H1 (cell line): ENCODE measurements at regions not wholly inside any gene's neighbourhood (a gene's known extent, or its start where the extent isn't known, plus 50 kb on each side); places are given as distances from the start of the nearest gene placed in this dataset.
A peak's percentile ranks its signal among the peaks of the same experiment; 100 is the strongest.

Source experiments
- CTCF ChIA-PET: fragments of 300-600 bp; sonication (Branson Sonifier 250); formaldehyde crosslinking; loops from one replicate; lab custom pipeline; 2021; ENCODE audit not compliant: partially characterized antibody; lab: Charles Lee
- POLR2A ChIA-PET: fragments of 300-600 bp; sonication (Branson Sonifier 250); formaldehyde crosslinking; loops from one replicate; lab custom pipeline; 2021; ENCODE audit warnings: inconsistent platforms; ENCODE audit not compliant: partially characterized antibody; lab: Charles Lee
- DNase-seq, 2 experiments: peaks; one replicate each; pipeline versions ENCODE4 v3.0.0 to v3.0.0-alpha.2; 2010 to 2022; ENCODE audit warnings: low spot score in 2 of 2, low read depth in 1 of 2, mixed read lengths in 1 of 2
- FAIRE-seq: peaks from 2 replicates; lab custom pipeline; 2011; peaks lifted over from hg19 to GRCh38; lab: Jason Lieb, UNC
- H2AFZ ChIP-seq: 2 replicates; pipeline ENCODE4 v1.8.1; 2012; ENCODE audit warnings: low read length, inconsistent platforms
- H2AK5ac ChIP-seq: 2 replicates; pipeline ENCODE4 v1.6.1; 2013; ENCODE audit warnings: low read depth, low read length
- H2BK120ac ChIP-seq: replicated peaks from 2 replicates; pipeline ENCODE3; 2013; ENCODE audit warnings: low read depth, low read length, inconsistent platforms
- H2BK12ac ChIP-seq: 2 replicates; pipeline ENCODE4 v1.6.1; 2013; ENCODE audit warnings: low read depth, low read length
- H2BK15ac ChIP-seq: 2 replicates; pipeline ENCODE4 v1.6.1; 2013; ENCODE audit warnings: low read length
- H2BK20ac ChIP-seq: 2 replicates; pipeline ENCODE4 v1.6.1; 2013; ENCODE audit warnings: low read length
- H2BK5ac ChIP-seq: 2 replicates; pipeline ENCODE4 v1.6.1; 2013; ENCODE audit warnings: low read depth, low read length
- H3K14ac ChIP-seq: 2 replicates; pipeline ENCODE4 v1.6.1; 2013; ENCODE audit warnings: inconsistent platforms; ENCODE audit not compliant: insufficient read length
- H3K18ac ChIP-seq: 2 replicates; pipeline ENCODE4 v1.6.1; 2013; ENCODE audit warnings: low read length; ENCODE audit errors: extremely low read depth
- H3K23ac ChIP-seq: 2 replicates; pipeline ENCODE4 v1.6.1; 2013; ENCODE audit warnings: inconsistent platforms; ENCODE audit not compliant: insufficient read length
- H3K23me2 ChIP-seq: 2 replicates; pipeline ENCODE4 v1.6.1; 2013; ENCODE audit warnings: low read depth, low read length
- H3K27ac ChIP-seq: 2 replicates; pipeline ENCODE4 v1.6.1; 2011; ENCODE audit warnings: low read depth, low read length, inconsistent platforms
- H3K27me3 ChIP-seq, 4 experiments: replicated peaks in 1 of 4; 1 replicate in 1 of 4; 2 replicates in 3 of 4; pipeline versions ENCODE4 v1.6.1 to v1.8.1; 2011 to 2013; ENCODE audit warnings: low read length in 3 of 4, mild to moderate bottlenecking in 3 of 4, inconsistent platforms in 2 of 4, mixed read lengths in 2 of 4, moderate library complexity in 1 of 4; ENCODE audit not compliant: control insufficient read depth in 3 of 4, insufficient read depth in 3 of 4; ENCODE audit errors: extremely low read depth in 1 of 4
- H3K36me3 ChIP-seq, 4 experiments: 2 replicates each; pipeline versions ENCODE4 v1.6.1 to v1.8.1; 2011 to 2013; ENCODE audit warnings: mild to moderate bottlenecking in 4 of 4, low read length in 3 of 4, moderate library complexity in 2 of 4, control low read depth in 1 of 4, inconsistent platforms in 1 of 4; ENCODE audit not compliant: insufficient read depth in 4 of 4, control insufficient read depth in 2 of 4
- H3K4ac ChIP-seq: replicated peaks from 2 replicates; pipeline ENCODE3; 2013; ENCODE audit warnings: low read length, low read depth, mixed read lengths, inconsistent platforms; ENCODE audit not compliant: insufficient read length
- H3K4me1 ChIP-seq, 4 experiments: replicated peaks in 1 of 4; 1 replicate in 1 of 4; 2 replicates in 3 of 4; pipeline versions ENCODE4 v1.6.1 to v1.8.1; 2011 to 2013; ENCODE audit warnings: low read length in 3 of 4, inconsistent platforms in 2 of 4, mixed read lengths in 1 of 4; ENCODE audit not compliant: insufficient read depth in 4 of 4, control insufficient read depth in 3 of 4
- H3K4me2 ChIP-seq, 2 experiments: 2 replicates each; pipeline versions ENCODE4 v1.6.1 to v1.8.1; 2011 to 2013; ENCODE audit warnings: low read depth in 2 of 2, low read length in 2 of 2, control low read depth in 1 of 2, inconsistent platforms in 1 of 2, mild to moderate bottlenecking in 1 of 2; ENCODE audit not compliant: insufficient read depth in 1 of 2
- H3K4me3 ChIP-seq, 4 experiments: fragments of 200-600, 300-600 bp in 1 of 4; sonication (generic), shearing (Covaris generic), sonication (Bioruptor Twin) in 1 of 4; 2 replicates each; pipeline versions ENCODE4 v1.5.1 to v1.8.1; 2011 to 2016; ENCODE audit warnings: low read length in 4 of 4, low read depth in 3 of 4, control low read depth in 2 of 4, inconsistent platforms in 2 of 4, mild to moderate bottlenecking in 2 of 4, mixed read lengths in 1 of 4, moderate library complexity in 1 of 4; ENCODE audit not compliant: insufficient read depth in 2 of 4; ENCODE audit errors: extremely low read depth in 1 of 4
- H3K56ac ChIP-seq: replicated peaks from 2 replicates; pipeline ENCODE3; 2013; ENCODE audit warnings: low read depth, mild to moderate bottlenecking, mixed read lengths, low read length, inconsistent platforms; ENCODE audit not compliant: insufficient read length
- H3K79me1 ChIP-seq: 2 replicates; pipeline ENCODE4 v1.6.1; 2013; ENCODE audit warnings: low read depth, low read length, control low read depth
- H3K79me2 ChIP-seq, 2 experiments: 2 replicates each; pipeline versions ENCODE4 v1.6.1 to v1.8.1; 2012 to 2013; ENCODE audit warnings: low read length in 2 of 2, mild to moderate bottlenecking in 2 of 2, inconsistent platforms in 1 of 2; ENCODE audit not compliant: insufficient read depth in 2 of 2, control insufficient read depth in 1 of 2
- H3K9ac ChIP-seq, 4 experiments: replicated peaks in 1 of 4; 1 replicate in 1 of 4; 2 replicates in 3 of 4; pipeline versions ENCODE4 v1.6.1 to v1.8.1; 2011 to 2013; ENCODE audit warnings: low read depth in 3 of 4, low read length in 3 of 4, control low read depth in 2 of 4, mild to moderate bottlenecking in 2 of 4, moderate library complexity in 2 of 4, inconsistent platforms in 1 of 4; ENCODE audit errors: extremely low read depth in 1 of 4
- H3K9me3 ChIP-seq, 2 experiments: 2 replicates each; pipeline versions ENCODE4 v1.6.1 to v1.8.1; 2012 to 2013; ENCODE audit warnings: mild to moderate bottlenecking in 2 of 2, moderate library complexity in 2 of 2, control low read depth in 1 of 2, inconsistent platforms in 1 of 2, low read depth in 1 of 2, low read length in 1 of 2, mixed read lengths in 1 of 2; ENCODE audit not compliant: insufficient read depth in 2 of 2
- H4K20me1 ChIP-seq, 2 experiments: replicated peaks in 1 of 2; 2 replicates each; pipeline versions ENCODE3 to v1.8.1; 2011 to 2013; ENCODE audit warnings: inconsistent platforms in 2 of 2, low read length in 2 of 2, mild to moderate bottlenecking in 1 of 2; ENCODE audit not compliant: insufficient read depth in 2 of 2, control insufficient read depth in 1 of 2
- H4K5ac ChIP-seq: 2 replicates; pipeline ENCODE4 v1.6.1; 2013; ENCODE audit warnings: low read length, low read depth, mixed read lengths, inconsistent platforms; ENCODE audit not compliant: insufficient read length
- H4K8ac ChIP-seq: 2 replicates; pipeline ENCODE4 v1.8.0; 2013; ENCODE audit warnings: mild to moderate bottlenecking, moderate library complexity, low read length, inconsistent platforms; ENCODE audit not compliant: insufficient read depth; ENCODE audit errors: extremely low read depth
- H4K91ac ChIP-seq: replicated peaks from 2 replicates; pipeline ENCODE3; 2013; ENCODE audit warnings: low read length, mixed read lengths, inconsistent platforms; ENCODE audit not compliant: insufficient read length
- RAD21 ChIP-seq, 2 experiments: IDR thresholded peaks in 1 of 2; conservative IDR thresholded peaks in 1 of 2; 2 replicates each; pipeline ENCODE4 v1.6.1; 2011; ENCODE audit warnings: low read depth in 2 of 2, low read length in 2 of 2, improper control_type of control experiment in 1 of 2, inconsistent platforms in 1 of 2, mild to moderate bottlenecking in 1 of 2, moderate library complexity in 1 of 2
- SIRT6 ChIP-seq: IDR thresholded peaks from one replicate; pipeline ENCODE4 v1.7.1; 2012; ENCODE audit warnings: low read length, inconsistent platforms
- ZNF274 ChIP-seq: IDR thresholded peaks from 2 replicates; pipeline ENCODE4 v1.7.0; 2012; ENCODE audit warnings: low read length, borderline replicate concordance; ENCODE audit errors: extremely low read depth

- H3K79me1 ChIP-seq: no peaks in the 10 kb centered on the region
- H3K9ac ChIP-seq: no peak overlapping the region
- H3K36me3 ChIP-seq: no peaks in the 10 kb centered on the region
- no peak overlapping the region for H2BK20ac ChIP-seq
- no peak overlapping the region for H3K14ac ChIP-seq
- no peak overlapping the region for H3K56ac ChIP-seq
- no peak overlapping the region for H3K4me2 ChIP-seq
- no peak overlapping the region for H3K27ac ChIP-seq
- ChIA-PET CTCF (no interaction called here), POLR2A (no interaction called here)
- H3K4ac ChIP-seq: no peak overlapping the region
- no peak overlapping the region for H4K91ac ChIP-seq
- DNase-seq (no peak), FAIRE-seq (no peak)
- no peak overlapping the region for H2BK15ac ChIP-seq
- no peak overlapping the region for H2AK5ac ChIP-seq
- no peak overlapping the region for H4K5ac ChIP-seq
- H2BK5ac ChIP-seq: no peak overlapping the region
- no peak for TF ChIP-seq ZNF274
- no peak for TF ChIP-seq SIRT6
- TF ChIP-seq RAD21 (IDR thresholded peaks at IDR 0.05 in 1 of 2, conservative IDR thresholded peaks at IDR 0.05 in 1 of 2; ENCODE audit: low read depth in 2 of 2, low read length in 2 of 2): peak; percentile 20 to 24; a peak in 2 of 4 replicates
- H2AFZ ChIP-seq: no peak overlapping the region
- no peak overlapping the region for H3K18ac ChIP-seq
- no peaks in the 10 kb centered on the region for H3K4me1 ChIP-seq
- no peak overlapping the region for H2BK12ac ChIP-seq
- H3K9me3 ChIP-seq: no peaks in the 10 kb centered on the region
- no peaks in the 10 kb centered on the region for H3K27me3 ChIP-seq
- H3K23me2 ChIP-seq: no peaks in the 10 kb centered on the region
- no peaks in the 10 kb centered on the region for H3K79me2 ChIP-seq
- no peak overlapping the region for H4K8ac ChIP-seq
- H4K20me1 ChIP-seq: no peaks in the 10 kb centered on the region
- H3K23ac ChIP-seq: no peak overlapping the region
- H3K4me3 ChIP-seq: no peak overlapping the region
- H2BK120ac ChIP-seq: no peak overlapping the region
Observed at GRCh38 chr6:141682391-141682790, 450.3 kb upstream of the GJE1 start.
